ENCODE measurements at regions not wholly inside any gene's neighbourhood (a gene's known extent, or its start where the extent isn't known, plus 50 kb on each side); places are given as distances from the start of the nearest gene placed in this dataset.
A peak's percentile ranks its signal among the peaks of the same experiment; 100 is the strongest.

- DNase-seq (ENCODE audit: low read depth) = no peak
Observed at GRCh38 chr6:79864421-79864820, 82.9 kb downstream of the ELOVL4 start.

- no peak for DNase-seq (ENCODE audit: low read depth)
Observed at GRCh38 chr6:79864001-79864400, 83.4 kb downstream of the ELOVL4 start.

- no peak for DNase-seq (ENCODE audit: low read depth)
Observed at GRCh38 chr6:79863566-79863965, 83.8 kb downstream of the ELOVL4 start.

- DNase-seq (ENCODE audit: low read depth) = no peak
Observed at GRCh38 chr6:79862711-79863110, 84.6 kb downstream of the ELOVL4 start.

- no peak for DNase-seq (ENCODE audit: low read depth)
Observed at GRCh38 chr6:79862126-79862525, 85.2 kb downstream of the ELOVL4 start.

- peak; percentile 42 for DNase-seq (ENCODE audit: low read depth)
Observed at GRCh38 chr6:79861023-79861422, 86.3 kb downstream of the ELOVL4 start.

- no peak for DNase-seq (ENCODE audit: low read depth)
Observed at GRCh38 chr6:79847426-79847825, 99.9 kb downstream of the ELOVL4 start.

- DNase-seq (ENCODE audit: low read depth) = no peak
Observed at GRCh38 chr6:79842376-79843040, 104.8 kb downstream of the ELOVL4 start.

GRCh38 chr6:79841577-79842375 lies 105.6 kb downstream of the ELOVL4 start:
- DNase-seq (ENCODE audit: low read depth) = no peak

GRCh38 chr6:79838851-79839250 lies 108.5 kb downstream of the ELOVL4 start:
- no peak for DNase-seq (ENCODE audit: low read depth)

GRCh38 chr6:79833964-79834284 lies 113.4 kb downstream of the ELOVL4 start:
- DNase-seq (ENCODE audit: low read depth) = no peak

- no peak for DNase-seq (ENCODE audit: low read depth)
Observed at GRCh38 chr6:79833264-79833963, 113.9 kb downstream of the ELOVL4 start.

GRCh38 chr6:79832723-79833122 lies 114.6 kb downstream of the ELOVL4 start:
- no peak for DNase-seq (ENCODE audit: low read depth)

- no peak for DNase-seq (ENCODE audit: low read depth)
Observed at GRCh38 chr6:79824202-79824601, 123.2 kb downstream of the ELOVL4 start.

- no peak for DNase-seq (ENCODE audit: low read depth)
Observed at GRCh38 chr6:79821859-79822258, 125.5 kb downstream of the ELOVL4 start.

GRCh38 chr6:79818471-79818870 lies 128.9 kb downstream of the ELOVL4 start:
- no peak for DNase-seq (ENCODE audit: low read depth)

- no peak for DNase-seq (ENCODE audit: low read depth)
Observed at GRCh38 chr6:79814940-79815339, 132.4 kb downstream of the ELOVL4 start.

- DNase-seq (ENCODE audit: low read depth) = peak; percentile 27
Observed at GRCh38 chr6:79813854-79814709, 133.3 kb downstream of the ELOVL4 start.

GRCh38 chr6:79813143-79813850 lies 134.1 kb downstream of the ELOVL4 start:
- DNase-seq (ENCODE audit: low read depth) = no peak

- DNase-seq (ENCODE audit: low read depth) = no peak
Observed at GRCh38 chr6:79812195-79812594, 135.2 kb downstream of the ELOVL4 start.

- DNase-seq (ENCODE audit: low read depth) = no peak
Observed at GRCh38 chr6:79810871-79811270, 136.5 kb downstream of the ELOVL4 start.
